GM19025 (cell line): ENCODE measurements at regions not wholly inside any gene's neighbourhood (a gene's known extent, or its start where the extent isn't known, plus 50 kb on each side); places are given as distances from the start of the nearest gene placed in this dataset.
"Not testable (repeated sequence)": the region's sequence is repeated elsewhere in the genome, so short reads cannot be mapped to it uniquely, and the experiment has no call there.

ENCODE experiments used
- ATAC-seq: cut with Tn5 transposase; IDR thresholded peaks from one replicate; pipeline ENCODE4 v1.9.1; 2021; ENCODE audit warnings: mild to moderate bottlenecking, low read depth, moderate library complexity; ENCODE audit not compliant: unreplicated experiment

- ATAC-seq, result no peak
Observed at GRCh38 chr2:52676056-52676455, 1091.5 kb upstream of the CHAC2 start.

GRCh38 chr2:52668724-52669123 is 1098.9 kb upstream of the CHAC2 start:
- ATAC-seq, result no peak

GRCh38 chr2:52659546-52659945 is 1108.1 kb upstream of the CHAC2 start:
- no peak for ATAC-seq

DNA sequence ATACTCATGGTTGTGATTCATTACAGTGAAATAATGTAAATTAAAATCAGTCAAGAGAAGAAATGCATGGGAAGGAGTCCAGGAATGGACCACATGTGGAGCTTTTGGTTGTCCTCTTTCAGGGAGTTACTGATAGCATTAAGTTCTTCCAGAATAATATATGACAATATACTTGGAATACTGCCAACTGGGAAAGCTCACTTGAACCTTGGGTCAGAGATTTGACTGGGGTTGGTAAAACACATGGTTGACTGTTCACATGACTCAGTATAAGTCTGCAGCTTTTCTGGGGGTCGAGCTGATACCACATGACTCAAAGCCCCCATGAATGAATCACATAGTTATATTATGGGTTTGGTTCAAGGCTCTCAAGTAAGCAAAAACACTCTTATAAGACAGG is 1109.0 kb upstream of the CHAC2 start:
- no peak for ATAC-seq

- no peak for ATAC-seq
Observed at GRCh38 chr2:52639692-52640091, 1127.9 kb upstream of the CHAC2 start.

- ATAC-seq, result no peak
Observed at GRCh38 chr2:52632543-52632942, 1135.1 kb upstream of the CHAC2 start.

GRCh38 chr2:52629944-52630343 is 1137.7 kb upstream of the CHAC2 start:
- ATAC-seq, result no peak

DNA sequence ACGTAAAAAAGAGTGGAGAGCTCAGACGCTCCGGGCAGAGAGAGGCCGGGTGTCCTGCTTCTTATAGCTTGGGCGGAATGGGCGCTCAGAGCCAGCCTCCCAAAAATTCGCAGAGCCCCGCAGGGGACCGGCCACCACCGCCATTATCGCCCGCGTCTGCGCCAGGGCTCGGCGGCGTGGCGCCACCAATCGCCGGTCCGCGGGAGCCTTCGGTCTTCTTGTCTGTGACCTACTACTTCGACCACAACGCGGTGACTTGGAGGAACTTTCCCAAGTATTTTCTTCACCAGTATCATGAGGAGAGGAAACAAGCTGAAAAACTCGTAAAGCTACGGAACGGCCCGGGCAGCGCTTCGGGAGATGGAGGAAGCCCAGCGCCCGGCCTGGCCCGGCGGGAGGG is 1138.1 kb upstream of the CHAC2 start:
- no peak for ATAC-seq

GRCh38 chr2:52622266-52622665 is 1145.3 kb upstream of the CHAC2 start:
- no peak for ATAC-seq

GRCh38 chr2:52613064-52613463 is 1154.5 kb upstream of the CHAC2 start:
- no peak for ATAC-seq

GRCh38 chr2:52611759-52612158 is 1155.8 kb upstream of the CHAC2 start:
- no peak for ATAC-seq

DNA sequence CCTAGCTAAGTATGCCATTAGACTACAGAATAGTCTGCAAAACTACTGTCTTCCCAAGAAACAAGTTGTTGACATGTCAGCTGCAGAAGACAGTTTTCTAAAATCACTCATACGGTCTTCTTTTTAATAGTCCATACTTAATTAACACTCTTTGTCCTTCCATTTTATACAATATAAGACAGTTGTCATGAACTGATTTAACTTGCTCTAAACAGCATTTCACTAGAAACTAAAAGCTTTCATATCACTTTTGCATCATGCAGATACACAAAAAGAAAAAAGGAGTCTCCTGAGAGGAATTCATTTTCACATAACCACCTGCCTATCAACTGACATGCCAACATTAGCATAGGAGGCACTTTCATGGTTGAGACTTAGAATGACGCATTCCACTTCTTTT is 1159.6 kb upstream of the CHAC2 start:
- no peak for ATAC-seq

DNA sequence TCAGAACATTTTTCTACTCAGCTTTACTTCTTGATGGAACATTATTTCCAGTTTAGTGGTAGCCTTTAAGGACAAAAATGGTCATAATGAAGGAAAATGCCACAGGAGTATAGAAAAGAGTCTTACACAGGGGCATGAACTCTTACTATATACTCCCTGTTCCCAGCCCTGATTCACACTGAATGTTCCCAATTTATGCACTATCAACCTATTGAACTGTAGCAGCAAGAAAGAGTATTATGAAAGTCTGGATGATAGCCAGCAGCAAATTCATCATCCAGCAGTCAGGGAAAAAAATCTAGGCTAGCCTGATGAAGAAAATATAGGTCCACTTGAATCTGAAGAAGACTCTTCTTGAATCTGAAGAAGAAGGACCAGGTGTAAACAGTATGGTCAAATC is 1170.3 kb upstream of the CHAC2 start:
- no peak for ATAC-seq

DNA sequence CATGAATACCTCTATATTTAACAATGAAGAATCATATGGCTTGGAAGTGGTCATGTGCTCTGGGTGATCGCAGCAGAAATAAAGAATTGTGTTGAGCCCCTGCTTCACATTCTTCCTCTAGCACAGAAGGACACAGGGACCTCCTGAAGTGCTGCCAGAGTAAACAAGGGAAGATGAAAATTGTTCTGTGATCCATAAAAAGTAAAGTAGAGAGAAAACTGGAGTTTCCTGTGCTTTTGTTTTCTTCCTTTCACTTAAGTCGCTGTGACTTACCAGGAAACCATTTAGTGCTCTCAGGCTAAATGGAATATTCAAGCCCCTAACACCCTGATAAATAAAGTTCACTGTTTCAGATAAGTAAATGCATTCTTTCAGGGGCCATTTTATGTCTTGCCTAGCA is 1173.6 kb upstream of the CHAC2 start:
- no peak for ATAC-seq

GRCh38 chr2:52584071-52584470 is 1183.5 kb upstream of the CHAC2 start:
- ATAC-seq, result not testable (repeated sequence)

- no peak for ATAC-seq
Observed at GRCh38 chr2:52572469-52572894, 1195.1 kb upstream of the CHAC2 start.

GRCh38 chr2:52571380-52572347 is 1195.9 kb upstream of the CHAC2 start:
- ATAC-seq, result no peak

- no peak for ATAC-seq
Observed at GRCh38 chr2:52570716-52571115, 1196.9 kb upstream of the CHAC2 start.

DNA sequence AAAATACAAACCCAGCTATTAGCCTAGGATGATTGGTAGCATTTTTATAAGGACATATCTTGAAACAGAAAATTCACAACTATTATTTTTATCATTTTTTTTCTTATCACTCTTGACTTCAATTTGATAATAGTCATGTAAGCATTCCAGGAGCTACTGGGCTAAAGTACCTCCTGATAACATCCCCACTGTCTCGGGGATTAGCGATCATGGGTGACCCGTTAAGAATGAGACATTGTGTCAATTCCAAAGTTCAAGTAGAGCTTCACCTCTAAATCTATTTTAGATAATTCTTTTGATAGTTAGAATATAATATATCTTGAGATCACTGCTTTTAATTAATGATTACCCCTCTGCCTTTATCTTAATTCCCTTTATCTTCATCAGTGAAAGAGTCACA is 1204.5 kb upstream of the CHAC2 start:
- no peak for ATAC-seq

- no peak for ATAC-seq
Observed at GRCh38 chr2:52558265-52558664, 1209.3 kb upstream of the CHAC2 start.

DNA sequence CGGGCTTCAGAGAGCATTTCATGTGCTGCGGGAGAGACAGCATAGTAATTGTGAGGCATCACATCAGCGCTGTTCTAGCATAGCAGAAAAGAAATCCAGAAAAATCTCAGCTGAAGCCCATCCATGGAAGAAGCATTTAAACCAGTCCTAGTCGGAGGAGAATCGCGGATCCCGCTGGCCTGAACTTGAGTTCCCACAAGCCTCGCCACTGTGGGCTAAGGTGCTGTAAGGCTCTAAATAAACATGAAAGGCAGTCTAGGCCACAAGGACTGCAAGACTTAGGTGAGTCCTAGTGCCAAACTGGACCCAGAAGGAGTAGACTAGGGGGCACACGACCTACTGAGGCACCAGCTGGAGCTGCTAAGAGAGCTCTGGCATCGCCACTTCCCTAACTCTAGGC is 1225.3 kb upstream of the CHAC2 start:
- ATAC-seq, result no peak
